ENCODE measurements at regions not wholly inside any gene's neighbourhood (a gene's known extent, or its start where the extent isn't known, plus 50 kb on each side); places are given as distances from the start of the nearest gene placed in this dataset.
"Not testable (repeated sequence)": the region's sequence is repeated elsewhere in the genome, so short reads cannot be mapped to it uniquely, and the experiment has no call there.

DNA sequence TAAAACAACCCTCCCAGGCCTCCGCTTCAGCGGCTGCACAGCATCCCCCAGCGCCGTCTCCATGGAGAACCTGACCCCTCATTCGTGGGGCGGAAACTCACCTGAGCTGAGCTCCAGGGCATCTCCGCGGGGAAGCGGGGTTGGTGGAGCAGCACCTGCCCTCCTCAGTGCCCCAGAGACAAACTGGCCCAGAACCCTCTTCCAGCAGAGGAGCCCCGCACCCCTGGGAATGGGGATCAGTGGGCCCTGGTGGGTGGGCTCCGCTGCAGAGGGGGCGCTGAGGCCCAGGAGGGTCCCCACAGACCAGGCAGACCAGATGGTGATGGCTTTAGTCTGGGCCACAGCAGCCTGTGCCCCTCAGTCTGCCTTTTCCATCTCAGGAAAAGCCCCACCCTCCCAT, 261.2 kb downstream of the ADGRD1 start:
- not testable (repeated sequence) for DNase-seq

DNA sequence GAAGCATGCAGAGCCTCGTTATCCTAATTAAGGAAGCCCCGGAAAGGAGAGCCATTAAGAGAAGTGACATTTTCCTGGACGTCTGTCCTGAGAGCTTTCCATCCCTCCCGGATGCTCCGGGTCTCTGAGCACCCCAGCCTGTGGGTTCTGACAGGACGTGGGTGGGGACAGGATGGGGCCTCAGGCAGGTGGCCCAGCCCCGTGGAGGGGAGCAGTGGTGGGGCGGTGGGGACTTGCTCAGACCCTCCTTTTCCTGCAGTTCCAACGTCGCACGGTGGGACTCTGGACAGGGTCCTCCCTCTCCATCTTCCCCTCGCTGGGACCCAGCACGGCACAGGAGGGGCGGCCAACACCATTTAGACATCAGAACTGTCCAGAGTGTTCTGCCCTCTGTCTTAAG, 262.9 kb downstream of the ADGRD1 start:
- not testable (repeated sequence) for DNase-seq

DNA sequence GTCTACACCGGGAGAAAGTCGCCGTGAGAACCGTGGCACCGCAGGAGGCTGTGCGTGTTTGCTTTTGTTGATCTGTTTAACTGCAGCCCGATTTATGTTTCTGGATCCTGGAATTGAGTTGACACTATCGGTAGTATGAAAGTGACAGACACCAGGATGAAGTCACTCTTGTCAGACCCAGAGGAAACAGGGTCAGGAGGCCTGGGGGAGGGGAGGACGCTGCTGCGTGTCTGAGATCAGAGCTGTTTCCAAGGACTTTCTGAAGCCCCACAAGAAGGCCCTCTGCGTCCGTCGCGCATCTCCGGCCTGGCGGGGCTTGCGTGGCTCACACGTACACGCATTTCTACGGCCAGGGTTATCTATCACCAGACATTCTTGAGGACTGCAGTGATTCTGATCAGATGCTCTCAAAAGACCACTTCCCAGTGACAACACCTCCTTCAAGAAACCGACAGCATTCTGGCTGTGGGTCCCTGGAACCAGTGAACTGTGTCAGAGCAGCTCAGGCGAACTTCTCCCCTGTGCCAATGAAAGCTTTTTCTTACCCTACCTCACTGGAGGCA, 263.4 kb downstream of the ADGRD1 start:
- no peak for DNase-seq

DNA sequence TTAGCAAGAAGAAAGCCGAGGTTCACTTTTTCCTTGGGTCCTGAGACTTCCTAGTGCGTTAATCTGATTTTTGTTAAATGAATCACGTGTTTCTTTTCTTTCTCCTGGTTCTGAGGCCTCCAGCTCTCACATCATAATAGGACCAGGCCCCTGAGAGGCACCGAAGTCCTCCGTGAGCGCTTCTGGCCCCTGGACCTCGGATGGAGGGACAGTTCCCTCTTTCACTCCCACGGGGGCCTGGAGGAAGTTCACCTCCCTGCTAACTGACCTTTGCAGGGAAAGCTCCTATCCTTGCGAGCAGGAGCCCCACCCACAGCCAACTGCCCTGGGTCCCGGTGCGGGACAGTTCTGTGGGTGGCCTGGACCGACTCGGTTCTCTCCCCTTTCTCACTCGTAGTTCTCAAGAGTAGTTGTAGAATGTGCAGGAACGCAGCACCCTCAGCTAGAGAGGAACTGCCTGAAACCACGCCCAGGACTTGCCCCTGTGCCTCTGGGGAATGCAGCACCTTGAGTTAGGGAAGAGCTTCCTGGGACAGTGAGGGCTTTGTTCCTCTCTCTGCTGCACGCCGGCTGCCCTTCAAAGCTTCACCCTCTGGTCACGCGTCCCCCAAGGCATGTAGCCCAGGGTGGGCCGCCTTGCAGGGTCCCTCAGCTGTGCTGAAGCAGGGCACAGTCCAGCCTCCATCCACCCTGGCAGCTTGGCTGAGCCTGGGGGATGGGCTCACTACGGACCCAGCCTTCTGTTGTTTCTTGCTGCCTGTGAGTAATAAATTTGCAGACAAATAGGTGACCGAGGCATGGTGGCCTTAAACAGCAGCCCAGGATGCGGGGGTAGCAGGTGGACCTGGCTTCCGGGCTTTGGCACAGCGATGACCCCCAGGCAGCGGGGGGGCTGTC, 264.6 kb downstream of the ADGRD1 start:
- DNase-seq: no peak

DNA sequence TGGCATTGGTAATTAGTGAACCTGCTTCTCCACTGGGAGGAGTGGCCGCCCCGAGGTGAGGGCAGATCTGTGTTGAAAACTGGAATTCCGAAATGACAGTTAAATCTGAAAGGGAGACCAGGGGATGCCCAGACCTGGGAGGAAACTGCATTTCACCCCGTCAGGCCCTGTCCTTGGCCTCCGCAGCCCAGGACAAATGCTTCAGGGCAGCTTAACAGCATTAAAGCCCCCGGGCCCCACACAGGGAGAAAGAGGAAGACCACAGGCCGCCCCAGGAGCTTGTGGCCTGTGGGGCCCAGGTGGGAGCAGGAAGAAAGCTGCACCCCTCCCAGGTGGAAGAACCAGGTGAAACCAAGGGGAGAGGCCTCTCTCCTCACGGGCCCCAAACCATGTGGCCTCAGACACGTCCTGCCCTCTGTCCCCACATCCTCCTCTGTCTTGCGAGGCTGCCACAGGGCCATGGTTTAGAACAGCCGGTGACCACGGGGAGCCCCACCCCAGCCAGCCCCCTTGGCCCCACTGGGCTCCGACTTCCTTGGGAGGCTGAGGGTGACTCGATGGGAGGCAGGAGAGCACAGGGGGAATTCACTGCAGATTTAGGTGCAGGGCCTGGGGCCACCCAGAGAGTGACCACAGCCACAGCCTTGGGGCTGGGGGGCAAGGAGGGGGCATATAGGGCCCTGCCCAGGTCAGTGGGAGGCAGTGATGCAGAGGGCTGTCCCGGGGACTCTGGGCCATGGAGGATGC, 265.4 kb downstream of the ADGRD1 start:
- DNase-seq: no peak

DNA sequence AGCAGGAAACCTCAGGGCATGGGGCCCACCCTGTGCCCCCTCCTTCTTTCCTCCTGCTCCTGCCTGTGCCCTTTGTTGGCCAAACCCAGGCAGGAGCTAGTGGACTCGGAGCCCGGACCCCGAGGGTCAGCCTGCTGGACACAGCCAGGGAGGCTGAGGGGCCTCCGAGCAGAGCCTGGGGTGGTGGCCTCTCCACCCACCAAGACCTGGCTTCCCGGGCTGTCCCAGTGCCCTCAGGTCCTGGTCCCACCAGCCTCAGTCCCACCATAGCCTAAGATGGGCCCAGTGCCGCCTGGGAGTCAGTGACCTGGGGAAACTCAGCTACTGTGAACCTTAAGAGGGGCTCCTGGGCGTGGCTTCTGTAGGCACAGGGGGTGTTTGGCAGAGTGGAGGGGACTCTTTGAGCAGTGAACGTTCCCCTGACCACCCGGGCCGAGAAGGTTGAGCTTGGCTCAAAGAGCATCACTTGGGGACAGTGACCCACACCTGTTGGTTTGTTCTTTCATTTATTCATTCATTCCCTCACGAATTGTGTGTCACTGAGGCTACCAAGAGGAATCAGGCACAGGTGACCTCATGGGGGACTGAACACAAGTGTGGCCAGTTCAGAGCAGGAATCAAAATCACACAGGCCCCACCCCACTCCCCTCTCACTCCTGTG, 266.1 kb downstream of the ADGRD1 start:
- no peak for DNase-seq

DNA sequence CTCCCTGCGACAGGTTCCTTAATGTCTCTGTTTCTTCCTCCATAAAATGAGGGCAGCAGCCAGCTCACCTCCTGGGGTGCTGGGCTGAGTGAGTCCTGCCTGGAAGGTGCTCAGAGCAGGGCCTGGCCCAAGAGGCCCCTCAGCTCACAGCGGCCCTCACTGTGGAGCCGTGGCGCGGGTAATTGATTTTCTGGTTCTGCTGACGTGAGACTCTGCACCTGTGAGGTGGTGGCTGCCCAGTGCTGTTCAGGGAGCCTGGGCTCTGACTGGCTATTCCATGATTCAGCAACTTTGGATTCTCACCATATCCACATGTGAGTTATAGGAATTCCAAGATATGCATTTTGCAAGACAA, 266.6 kb downstream of the ADGRD1 start:
- no peak for DNase-seq

DNA sequence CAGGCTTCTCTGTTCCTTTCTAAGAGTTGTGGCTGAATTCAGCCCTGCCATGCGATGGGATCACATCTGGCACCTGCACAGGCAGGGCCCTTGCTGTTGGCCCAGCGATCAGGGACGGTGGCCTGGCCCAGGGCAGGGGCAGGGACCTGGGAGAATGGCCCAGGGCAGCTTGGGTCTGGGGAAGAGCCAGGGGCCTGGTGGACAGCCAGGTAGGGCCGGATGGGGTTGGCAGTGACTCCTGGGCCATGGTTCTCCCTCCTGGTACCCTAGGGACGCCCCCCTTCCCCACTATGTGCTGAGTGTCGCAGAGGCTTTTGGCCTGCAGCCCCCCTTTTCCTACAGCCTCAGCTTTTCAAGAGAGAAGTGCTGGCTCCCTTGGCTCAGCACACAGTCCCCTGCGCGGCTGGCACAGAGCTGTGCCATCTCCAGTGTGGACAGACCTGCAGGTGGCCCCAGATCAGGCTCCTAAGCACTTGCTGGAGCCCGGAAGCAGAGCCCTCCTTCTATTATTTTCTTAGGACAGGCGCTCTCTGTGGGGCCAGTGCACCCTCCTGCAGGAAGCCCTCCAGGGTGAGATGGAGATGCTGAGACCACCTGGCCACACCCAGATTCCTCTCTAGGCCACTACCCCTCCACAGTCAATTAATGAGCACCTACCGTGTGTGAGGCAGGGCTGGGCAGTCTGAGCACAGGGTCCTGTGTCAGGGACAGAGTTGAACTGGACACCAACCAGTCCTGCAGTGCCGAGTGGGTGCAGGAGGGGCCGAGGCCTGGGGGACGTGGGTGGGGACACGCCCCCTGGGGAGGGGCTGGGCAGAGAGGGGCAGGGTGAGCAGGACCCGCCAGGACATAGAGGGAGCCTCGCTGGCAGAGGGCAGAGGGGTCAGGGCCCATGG, 267.6 kb downstream of the ADGRD1 start:
- DNase-seq: no peak

DNA sequence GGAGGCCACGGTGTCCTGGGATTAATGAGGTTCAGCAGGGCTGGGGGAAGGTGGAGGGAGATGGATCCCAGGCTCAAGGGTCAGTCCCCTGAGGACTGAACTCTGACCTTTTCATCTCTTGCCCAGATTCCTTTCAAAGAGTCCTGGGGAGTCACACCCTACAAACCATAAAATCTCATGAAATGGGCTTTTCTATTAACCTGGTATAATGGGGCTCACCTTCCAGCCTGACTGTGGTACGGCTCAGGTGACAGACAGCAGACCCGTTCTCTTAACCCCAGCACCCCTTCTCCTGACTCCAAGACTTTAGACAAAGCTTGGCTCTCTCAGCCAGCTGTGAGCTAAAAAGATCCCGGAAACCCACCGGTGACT, 268.2 kb downstream of the ADGRD1 start:
- no peak for DNase-seq

DNA sequence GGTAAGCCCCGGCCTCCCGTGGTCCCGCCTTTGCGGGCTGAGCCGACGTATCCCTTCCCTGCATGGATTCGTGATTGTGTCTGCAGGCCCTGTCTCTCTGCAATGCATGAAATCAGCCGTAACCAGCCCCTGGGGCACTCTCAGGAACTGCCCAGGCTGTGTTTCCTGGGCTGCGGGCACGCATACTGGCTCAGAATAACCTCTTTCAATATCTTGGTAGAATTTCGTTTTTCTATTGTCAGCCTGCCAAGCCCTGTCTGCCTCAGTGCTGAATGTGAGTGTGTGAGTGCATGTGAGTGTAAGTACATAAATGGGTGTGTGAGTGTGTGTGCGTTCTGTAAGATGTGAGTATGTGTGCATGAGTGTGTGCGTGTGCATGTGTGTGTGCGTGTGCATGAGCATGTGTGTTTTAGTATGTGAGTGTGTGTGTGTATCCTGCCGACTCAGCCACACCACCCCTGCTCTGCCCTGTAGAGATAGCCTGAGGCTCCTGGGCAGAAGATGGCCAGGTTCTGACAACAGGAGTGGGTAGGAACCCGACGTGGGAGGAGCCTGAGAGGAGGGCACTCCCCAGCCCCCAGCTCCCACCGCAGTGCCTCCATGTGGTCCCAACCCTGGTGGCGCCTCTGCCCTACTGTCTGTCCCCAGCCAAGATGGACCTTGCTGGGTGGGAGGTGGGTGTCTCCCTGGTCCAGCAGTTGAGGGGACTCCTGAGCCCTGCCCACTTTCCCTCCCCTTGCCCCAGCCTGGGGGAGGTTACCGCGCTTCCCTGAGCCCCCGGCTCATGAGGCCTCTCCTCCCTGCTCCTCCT, 268.8 kb downstream of the ADGRD1 start:
- no peak for DNase-seq

DNA sequence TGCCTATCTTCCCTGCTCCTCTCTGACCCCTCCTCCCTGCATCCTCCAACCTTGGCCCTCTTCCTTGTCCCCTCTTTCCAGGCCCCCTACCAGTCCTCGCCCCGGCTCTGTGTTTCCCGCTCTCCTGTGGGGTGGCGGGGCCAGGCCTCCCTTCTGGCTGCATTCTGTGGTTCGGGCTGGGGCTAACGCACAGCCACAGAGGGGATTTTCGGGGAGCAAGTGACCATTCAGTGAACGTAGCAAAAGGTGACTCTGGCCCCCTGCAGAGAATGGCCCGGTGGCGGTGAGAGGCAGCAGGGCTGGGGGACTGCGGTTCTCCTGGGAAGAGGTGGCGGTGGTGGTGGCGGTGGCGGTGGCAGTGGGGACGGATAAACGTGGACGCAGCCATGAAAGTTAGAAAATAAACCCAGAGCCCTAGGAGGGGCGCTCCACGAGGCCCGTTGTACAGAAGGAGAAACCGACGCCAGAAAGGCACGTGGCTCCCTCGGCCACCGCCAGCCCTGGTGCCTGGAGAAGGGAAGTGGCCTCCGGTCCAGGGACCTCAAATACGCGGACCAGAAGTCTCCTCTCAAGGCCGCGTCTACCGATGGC, 269.6 kb downstream of the ADGRD1 start:
- no peak for DNase-seq

DNA sequence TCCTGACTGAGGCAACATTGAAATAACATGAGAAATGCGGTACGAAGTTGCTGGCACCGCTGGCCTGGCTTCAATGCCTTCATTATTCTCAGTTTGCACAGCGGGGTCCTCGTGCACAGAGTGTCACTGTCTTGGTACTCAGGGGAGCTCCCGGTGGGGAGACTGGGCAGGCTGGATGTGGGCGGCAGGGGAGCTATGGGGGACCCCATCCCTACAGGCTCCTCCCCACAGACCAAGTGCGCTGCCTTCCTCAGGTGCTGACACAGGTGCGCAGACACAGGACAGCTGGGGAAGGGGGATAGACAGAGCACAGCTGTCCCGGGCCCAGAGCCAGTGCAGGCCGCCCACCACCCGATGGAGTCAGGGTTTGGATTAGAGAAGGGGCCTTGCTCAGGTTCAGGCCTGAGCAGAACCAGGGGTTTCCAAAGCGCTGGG, 270.1 kb downstream of the ADGRD1 start:
- no peak for DNase-seq

DNA sequence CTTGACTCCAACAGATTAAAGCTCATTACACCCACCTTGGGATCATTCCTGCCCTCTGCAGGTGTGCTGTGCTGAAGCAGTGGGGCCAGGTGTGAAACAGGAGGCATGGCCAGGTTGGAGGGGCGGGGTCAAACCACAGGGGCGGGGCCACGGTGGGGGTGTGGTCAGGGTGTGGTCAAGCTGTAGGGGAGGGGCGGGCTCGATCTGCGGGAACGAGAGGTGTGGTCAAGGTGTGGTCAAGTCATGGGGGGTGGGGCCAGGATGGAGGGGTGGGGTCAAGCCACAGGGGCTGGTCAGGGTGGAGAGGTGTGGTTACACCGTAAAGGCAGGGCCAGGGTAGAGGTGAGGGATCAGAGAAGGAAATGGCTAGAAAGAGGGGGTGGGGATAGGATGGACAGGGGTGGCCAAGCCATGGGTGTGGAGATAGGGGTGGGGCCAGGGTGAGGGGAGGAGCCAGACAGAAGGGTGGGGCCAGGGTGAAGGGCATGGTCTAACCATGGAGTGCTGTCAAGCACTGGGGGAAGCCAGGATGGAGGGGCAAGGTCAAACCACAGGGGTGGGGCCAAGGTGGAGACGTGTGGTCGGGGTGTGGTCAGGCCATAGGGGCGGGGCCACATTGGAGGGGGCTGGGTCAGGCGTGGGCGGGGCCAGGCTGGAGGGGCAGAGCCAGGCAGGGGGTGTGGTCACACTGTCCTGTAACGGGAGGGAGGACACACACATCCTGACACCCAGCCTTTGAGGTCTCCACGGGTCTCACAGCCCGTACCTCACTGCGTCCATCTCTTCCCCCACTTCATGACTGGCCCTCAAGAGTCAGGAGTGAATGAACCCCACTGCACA, 270.7 kb downstream of the ADGRD1 start:
- DNase-seq: not testable (repeated sequence)

DNA sequence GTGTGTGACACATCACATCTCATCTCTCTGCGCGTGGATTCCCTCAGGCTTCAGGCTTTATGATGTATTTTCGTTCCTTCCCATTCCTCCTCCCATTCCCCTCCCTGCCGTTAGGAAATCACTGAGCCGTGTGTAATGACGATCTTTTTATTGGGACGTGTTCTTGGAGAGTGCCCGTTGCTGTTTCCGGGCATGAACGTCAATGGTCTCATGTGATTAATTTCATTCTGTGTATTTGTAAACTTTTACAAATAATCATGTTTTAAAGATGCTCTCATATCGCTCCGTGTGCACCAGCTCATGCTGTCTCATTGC, 271.3 kb downstream of the ADGRD1 start:
- not testable (repeated sequence) for DNase-seq

DNA sequence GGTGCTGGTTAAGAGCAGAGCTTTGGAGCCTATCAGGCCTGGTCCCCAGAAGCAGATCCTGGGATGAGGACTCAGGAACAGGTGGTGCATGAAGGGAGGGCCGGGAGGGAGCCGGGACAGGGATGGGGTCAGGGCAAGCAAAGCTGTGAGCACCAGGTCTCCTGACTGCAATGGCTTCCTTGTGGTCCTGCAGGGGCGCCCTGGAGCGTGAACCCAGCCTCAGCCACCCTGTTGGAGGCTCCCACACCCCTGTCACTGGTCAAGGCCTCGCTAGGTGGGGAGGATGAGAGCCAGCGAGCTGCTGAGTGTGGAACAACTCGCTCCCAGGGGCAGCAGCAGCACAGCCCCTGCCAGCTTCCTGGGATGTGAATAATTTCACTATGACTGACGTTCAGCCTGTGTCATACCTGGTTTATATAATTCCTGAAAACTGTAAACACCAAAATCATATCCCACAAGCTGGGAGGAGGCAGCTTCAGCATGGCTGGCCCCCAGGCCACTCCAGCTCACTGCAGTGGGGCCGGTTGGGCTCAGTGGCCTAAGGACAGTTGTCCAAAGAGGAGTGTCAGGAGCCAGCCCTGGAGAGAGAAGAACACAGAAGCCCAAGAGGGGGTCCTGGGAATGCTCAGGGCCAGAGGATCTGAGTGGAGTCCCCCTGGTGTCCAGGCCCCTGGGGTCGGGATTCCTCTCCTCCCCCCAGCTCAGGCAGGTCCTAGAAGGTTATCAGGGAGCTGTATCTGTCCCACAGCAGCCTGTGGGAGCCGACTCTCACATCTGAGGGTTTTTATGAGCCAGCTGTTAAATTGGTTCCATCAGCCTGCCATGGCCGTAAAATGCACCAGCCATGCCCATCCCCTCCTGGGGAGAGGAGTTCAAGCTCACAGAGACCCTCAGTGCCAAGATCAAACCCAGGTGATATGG, 272.9 kb downstream of the ADGRD1 start:
- no peak for DNase-seq

DNA sequence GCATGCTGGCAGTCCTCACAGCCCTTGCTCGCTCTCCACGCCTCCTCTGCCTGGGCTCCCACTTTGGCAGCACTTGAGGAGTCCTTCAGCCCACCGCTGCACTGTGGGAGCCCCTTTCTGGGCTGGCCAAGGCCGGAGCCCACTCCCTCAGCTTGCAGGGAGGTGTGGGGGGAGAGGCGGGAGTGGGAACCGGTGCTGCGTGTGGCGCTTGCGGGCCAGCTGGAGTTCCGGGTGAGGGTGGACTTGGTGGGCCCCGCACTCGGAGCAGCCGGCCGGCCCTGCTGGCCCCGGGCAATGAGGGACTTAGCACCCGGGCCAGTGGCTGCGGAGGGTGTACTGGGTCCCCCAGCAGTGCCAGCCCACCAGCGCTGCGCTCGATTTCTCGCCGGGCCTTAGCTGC, 273.9 kb downstream of the ADGRD1 start:
- DNase-seq: not testable (repeated sequence)

DNA sequence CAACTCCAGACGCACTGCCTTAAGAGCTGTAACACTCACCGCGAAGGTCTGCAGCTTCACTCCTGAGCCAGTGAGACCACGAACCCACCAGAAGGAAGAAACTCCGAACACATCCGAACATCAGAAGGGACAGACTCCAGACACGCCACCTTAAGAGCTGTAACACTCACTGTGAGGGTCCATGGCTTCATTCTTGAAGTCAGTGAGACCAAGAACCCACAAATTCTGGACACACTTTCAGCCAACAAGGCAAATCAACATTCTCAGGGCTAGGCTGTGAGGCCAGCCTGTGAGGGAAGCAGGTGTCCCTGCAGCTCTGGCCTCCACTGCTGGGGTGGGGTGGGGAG, 275.3 kb downstream of the ADGRD1 start:
- not testable (repeated sequence) for DNase-seq

DNA sequence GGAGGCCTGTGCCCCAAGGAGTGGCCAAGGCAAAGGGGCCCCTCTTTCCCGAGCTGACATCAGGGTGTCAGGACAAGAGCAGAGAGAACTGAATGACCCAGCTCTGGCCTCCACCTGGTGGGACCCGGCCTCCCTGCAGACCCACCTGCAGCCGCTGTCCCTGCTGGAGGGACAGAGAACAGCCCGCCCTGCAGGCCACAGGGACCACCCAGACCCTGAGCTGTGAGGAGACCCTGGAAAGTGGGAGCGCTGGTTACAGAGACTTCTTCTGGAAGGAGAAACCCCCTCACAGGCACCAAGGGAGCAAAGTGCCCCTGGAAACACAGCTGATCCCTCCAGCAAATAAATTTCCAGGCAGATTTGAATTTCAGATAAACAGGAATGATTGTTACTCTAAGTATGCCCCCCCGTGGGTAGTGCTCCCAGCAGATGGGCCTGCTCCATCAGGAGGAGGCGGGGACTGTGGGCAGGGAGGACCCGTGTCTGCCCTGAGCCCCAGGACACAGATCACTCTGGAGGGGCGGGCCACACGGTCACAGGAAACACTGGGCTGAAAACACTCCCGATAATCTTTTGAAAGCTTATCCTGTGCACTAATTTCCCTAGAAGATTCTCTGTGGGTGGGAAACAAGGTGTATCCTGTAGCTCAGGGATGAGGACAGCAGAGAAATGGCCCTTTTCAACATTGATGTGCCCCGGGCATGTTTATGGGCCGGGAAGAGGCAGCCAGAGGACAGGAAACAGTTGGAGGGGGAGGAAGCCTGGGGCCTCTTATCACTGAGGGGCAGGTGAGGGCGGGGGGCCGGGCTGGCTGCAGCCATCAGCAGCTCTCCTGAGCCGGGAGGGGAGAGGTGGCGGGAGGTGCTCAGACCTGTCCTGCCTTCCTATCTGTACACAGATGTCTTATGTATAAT, 276.0 kb downstream of the ADGRD1 start:
- no peak for DNase-seq

Data from CD4-positive, alpha-beta T cell treated with Interleukin-6 for 4 hours (primary cell).